Hepatocyte (in vitro differentiated cells): ENCODE measurements at regions not wholly inside any gene's neighbourhood (a gene's known extent, or its start where the extent isn't known, plus 50 kb on each side); places are given as distances from the start of the nearest gene placed in this dataset.

ENCODE experiments used
- CTCF ChIP-seq: fragments of 200-600 bp; sonication (generic); IDR thresholded peaks from 2 replicates; pipeline ENCODE4 v1.5.1; 2016; ENCODE audit warnings: antibody characterized with exemption, mild to moderate bottlenecking; ENCODE audit not compliant: poor library complexity
- EZH2 ChIP-seq: fragments of 200-600 bp; sonication (generic); IDR thresholded peaks from 2 replicates; pipeline ENCODE4 v1.6.1; 2016; ENCODE audit warnings: antibody characterized with exemption, mild to moderate bottlenecking, borderline replicate concordance
- EZH2phosphoT487 ChIP-seq: fragments of 200-600 bp; sonication (generic); IDR thresholded peaks from one replicate; pipeline ENCODE4 v1.6.1; 2018; ENCODE audit warnings: antibody characterized with exemption, mild to moderate bottlenecking, low read depth, moderate library complexity; ENCODE audit not compliant: unreplicated experiment, severe bottlenecking

DNA sequence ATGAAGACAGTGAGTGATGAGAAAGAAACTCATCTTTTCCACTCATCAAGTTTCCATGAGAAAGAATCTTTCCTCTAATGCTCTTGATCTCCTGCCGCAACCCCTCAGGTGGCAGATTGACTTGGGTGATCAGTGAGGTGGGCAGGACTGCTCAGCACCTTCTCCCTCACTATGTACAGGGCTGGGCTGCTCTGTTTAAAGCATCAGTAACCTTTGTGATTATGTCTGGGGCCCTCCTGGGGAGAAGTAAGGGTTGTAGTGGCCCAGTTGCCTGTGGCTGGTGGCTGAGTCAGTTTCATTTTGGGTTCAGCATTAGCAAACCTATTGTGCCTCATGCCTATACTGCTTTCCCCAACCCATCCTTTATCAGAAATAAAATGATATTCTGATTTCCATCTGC, 366.0 kb downstream of the TTLL7 start:
- TF ChIP-seq CTCF, result no peak
- TF ChIP-seq EZH2, result no peak
- no peak for TF ChIP-seq EZH2phosphoT487
